Loucy (cell line): ENCODE measurements at regions not wholly inside any gene's neighbourhood (a gene's known extent, or its start where the extent isn't known, plus 50 kb on each side); places are given as distances from the start of the nearest gene placed in this dataset.

Source experiments
- CTCF ChIP-seq: fragments of 200-600 bp; sonication (generic); conservative IDR thresholded peaks from 2 replicates; pipeline ENCODE4 v1.5.1; 2014; ENCODE audit warnings: mild to moderate bottlenecking, antibody characterized with exemption, low read length
- EZH2phosphoT487 ChIP-seq: fragments of 200-600 bp; IDR thresholded peaks from 2 replicates; pipeline ENCODE4 v1.6.1; 2018; ENCODE audit warnings: antibody characterized with exemption, mild to moderate bottlenecking, moderate library complexity, borderline replicate concordance

DNA sequence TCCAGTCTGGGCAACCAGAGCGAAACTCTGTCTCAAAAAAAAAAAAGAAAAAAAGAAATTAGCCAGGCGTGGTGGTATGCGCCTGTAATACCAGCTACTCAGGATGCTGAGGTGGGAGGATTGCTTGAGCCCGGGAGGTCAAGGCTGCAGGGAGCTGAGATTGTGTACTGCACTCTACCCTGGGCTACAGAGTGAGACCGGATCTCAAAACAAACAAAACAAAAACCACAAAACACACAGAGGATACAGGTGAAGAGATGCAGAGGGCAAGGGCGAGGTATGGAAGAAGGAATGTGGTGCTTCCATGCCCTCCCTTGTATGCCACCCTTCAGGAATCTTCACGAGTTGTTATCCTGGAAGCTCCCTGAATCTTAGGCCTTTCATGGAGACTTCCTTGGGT is 68.5 kb downstream of the NDUFS5 start:
- TF ChIP-seq CTCF = no peak
- no peak for TF ChIP-seq EZH2phosphoT487
